ENCODE measurements at regions not wholly inside any gene's neighbourhood (a gene's known extent, or its start where the extent isn't known, plus 50 kb on each side); places are given as distances from the start of the nearest gene placed in this dataset.
"Not testable (repeated sequence)": the region's sequence is repeated elsewhere in the genome, so short reads cannot be mapped to it uniquely, and the experiment has no call there.

GRCh38 chr3:35296533-35296932 lies 342.8 kb upstream of the ARPP21 start:
- POLR2A ChIA-PET (ENCODE audit: unreplicated experiment): no interaction called here
- H3K9me2 ChIP-seq (ENCODE audit: insufficient read depth): no peaks in the 10 kb centered on the region
- no peak overlapping the region for H3K4me2 ChIP-seq
- CTCF ChIA-PET: no interaction called here
- TF ChIP-seq, protein P1, sequence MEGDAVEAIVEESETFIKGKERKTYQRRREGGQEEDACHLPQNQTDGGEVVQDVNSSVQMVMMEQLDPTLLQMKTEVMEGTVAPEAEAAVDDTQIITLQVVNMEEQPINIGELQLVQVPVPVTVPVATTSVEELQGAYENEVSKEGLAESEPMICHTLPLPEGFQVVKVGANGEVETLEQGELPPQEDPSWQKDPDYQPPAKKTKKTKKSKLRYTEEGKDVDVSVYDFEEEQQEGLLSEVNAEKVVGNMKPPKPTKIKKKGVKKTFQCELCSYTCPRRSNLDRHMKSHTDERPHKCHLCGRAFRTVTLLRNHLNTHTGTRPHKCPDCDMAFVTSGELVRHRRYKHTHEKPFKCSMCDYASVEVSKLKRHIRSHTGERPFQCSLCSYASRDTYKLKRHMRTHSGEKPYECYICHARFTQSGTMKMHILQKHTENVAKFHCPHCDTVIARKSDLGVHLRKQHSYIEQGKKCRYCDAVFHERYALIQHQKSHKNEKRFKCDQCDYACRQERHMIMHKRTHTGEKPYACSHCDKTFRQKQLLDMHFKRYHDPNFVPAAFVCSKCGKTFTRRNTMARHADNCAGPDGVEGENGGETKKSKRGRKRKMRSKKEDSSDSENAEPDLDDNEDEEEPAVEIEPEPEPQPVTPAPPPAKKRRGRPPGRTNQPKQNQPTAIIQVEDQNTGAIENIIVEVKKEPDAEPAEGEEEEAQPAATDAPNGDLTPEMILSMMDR (conservative IDR thresholded peaks at IDR 0.05): no peak
- no peak for TF ChIP-seq EZH2 (IDR thresholded peaks at IDR 0.05; ENCODE audit: low read depth)
- no peak overlapping the region for H3K4me3 ChIP-seq
- no peaks in the 10 kb centered on the region for H3K79me2 ChIP-seq (ENCODE audit: low read depth)
- H3K36me3 ChIP-seq (ENCODE audit: low read depth): no peaks in the 10 kb centered on the region
- no peak overlapping the region for H2AFZ ChIP-seq
- H3K4me1 ChIP-seq (replicated peaks; ENCODE audit: insufficient read depth): no peaks in the 10 kb centered on the region
- no TSS peak for BruUV-seq (replicated peaks)
- no peaks in the 10 kb centered on the region for H3K27me3 ChIP-seq (ENCODE audit: insufficient read depth, low read depth)
- no peak overlapping the region for H3K27ac ChIP-seq
- H4K20me1 ChIP-seq (ENCODE audit: insufficient read depth): no peaks in the 10 kb centered on the region
- intact Hi-C loops (cut with micrococcal nuclease; ENCODE audit: unreplicated experiment): no loop called here
- DNase-seq: no peak
- H3F3A ChIP-seq (ENCODE audit: insufficient read depth, low read depth): no peaks in the 10 kb centered on the region
- no peaks in the 10 kb centered on the region for H3K9me3 ChIP-seq (ENCODE audit: insufficient read depth, low read depth)

DNA sequence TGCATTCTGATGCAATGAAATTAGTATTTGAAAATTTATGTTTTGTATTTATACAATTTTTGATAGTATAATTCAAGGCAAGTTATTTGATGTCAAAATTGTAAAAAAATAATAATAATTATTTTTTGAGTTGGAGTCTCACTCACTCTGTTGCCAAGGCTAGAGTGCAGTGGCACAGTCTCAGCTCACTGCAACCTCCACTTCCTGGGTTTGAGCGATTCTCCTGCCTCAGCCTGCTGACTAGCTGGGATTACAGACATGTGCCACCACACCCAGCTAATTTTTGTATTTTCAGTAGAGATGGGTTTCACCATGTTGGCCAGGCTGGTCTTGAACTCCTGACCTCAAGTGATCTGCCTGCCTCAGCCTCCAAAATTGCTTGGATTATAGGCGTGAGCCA lies 342.4 kb upstream of the ARPP21 start:
- H3K4me3 ChIP-seq; H3K27ac ChIP-seq; H4K20me1 ChIP-seq (ENCODE audit: insufficient read depth); H3K9me3 ChIP-seq (ENCODE audit: insufficient read depth, low read depth); H3K4me2 ChIP-seq; BruUV-seq (replicated peaks); H3F3A ChIP-seq (ENCODE audit: insufficient read depth, low read depth); CTCF ChIA-PET; intact Hi-C loops (cut with micrococcal nuclease; ENCODE audit: unreplicated experiment); H3K4me1 ChIP-seq (replicated peaks; ENCODE audit: insufficient read depth); H2AFZ ChIP-seq; POLR2A ChIA-PET (ENCODE audit: unreplicated experiment); DNase-seq; H3K27me3 ChIP-seq (ENCODE audit: insufficient read depth, low read depth); H3K79me2 ChIP-seq (ENCODE audit: low read depth); H3K36me3 ChIP-seq (ENCODE audit: low read depth); H3K9me2 ChIP-seq (ENCODE audit: insufficient read depth): not testable (repeated sequence)

DNA sequence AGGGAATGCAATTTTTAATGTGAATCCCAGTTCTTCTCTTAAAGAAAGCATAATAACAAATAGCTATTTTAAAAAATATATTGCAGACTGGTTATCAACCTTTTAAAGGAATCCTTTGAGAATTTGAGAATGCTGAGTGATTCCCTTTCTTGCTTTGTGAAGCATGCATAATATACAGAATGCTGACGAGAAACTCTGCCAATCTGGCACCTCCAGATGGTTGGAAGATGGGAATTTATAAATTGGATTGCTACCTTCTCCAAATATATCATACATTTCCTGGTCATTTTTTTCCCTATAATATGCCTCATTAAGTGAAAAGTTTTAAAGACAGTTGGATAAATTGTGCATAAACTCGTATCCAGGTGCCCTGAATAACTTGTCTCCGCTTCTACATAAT lies 333.9 kb upstream of the ARPP21 start:
- DNase-seq: no peak
- no peaks in the 10 kb centered on the region for H3K9me2 ChIP-seq (ENCODE audit: insufficient read depth)
- TF ChIP-seq, protein P1 (conservative IDR thresholded peaks at IDR 0.05): no peak
- TF ChIP-seq EZH2 (IDR thresholded peaks at IDR 0.05; ENCODE audit: low read depth): no peak
- no peak overlapping the region for H3K27ac ChIP-seq
- no peaks in the 10 kb centered on the region for H3K27me3 ChIP-seq (ENCODE audit: insufficient read depth, low read depth)
- no peaks in the 10 kb centered on the region for H4K20me1 ChIP-seq (ENCODE audit: insufficient read depth)
- H3K9me3 ChIP-seq (ENCODE audit: insufficient read depth, low read depth): no peaks in the 10 kb centered on the region
- no peaks in the 10 kb centered on the region for H3K79me2 ChIP-seq (ENCODE audit: low read depth)
- no peaks in the 10 kb centered on the region for H3K36me3 ChIP-seq (ENCODE audit: low read depth)
- no peak overlapping the region for H3K4me2 ChIP-seq
- CTCF ChIA-PET: no interaction called here
- BruUV-seq (replicated peaks): no TSS peak
- H3K4me3 ChIP-seq: no peak overlapping the region
- H3F3A ChIP-seq (ENCODE audit: insufficient read depth, low read depth): no peaks in the 10 kb centered on the region
- POLR2A ChIA-PET (ENCODE audit: unreplicated experiment): no interaction called here
- H3K4me1 ChIP-seq (replicated peaks; ENCODE audit: insufficient read depth): no peaks in the 10 kb centered on the region
- intact Hi-C loops (cut with micrococcal nuclease; ENCODE audit: unreplicated experiment): no loop called here
- no peak overlapping the region for H2AFZ ChIP-seq

DNA sequence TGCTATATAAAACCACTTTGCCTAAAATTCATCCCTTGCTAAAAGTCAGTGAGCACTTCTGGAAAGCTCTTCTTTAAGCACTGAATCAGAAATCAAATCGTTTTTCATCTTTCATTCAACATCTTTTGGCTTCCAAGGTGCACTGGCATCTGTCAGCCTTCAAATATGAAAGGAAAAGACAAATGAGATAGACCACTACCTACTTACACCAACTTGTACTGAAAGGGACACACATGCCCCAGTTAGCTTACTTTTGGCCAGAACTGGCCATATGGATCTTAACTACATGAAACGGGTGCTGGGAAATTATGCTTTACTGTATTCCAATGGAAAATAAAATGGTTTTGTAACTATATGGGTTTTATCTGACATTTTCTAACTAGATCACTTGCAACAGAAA lies 332.0 kb upstream of the ARPP21 start:
- TF ChIP-seq EZH2 (IDR thresholded peaks at IDR 0.05; ENCODE audit: low read depth): no peak
- TF ChIP-seq, protein P1 (conservative IDR thresholded peaks at IDR 0.05): no peak
- Histone ChIP-seq H3K4me2 (no peak overlapping the region), H3F3A (ENCODE audit: insufficient read depth, low read depth) (no peaks in the 10 kb centered on the region), H3K79me2 (ENCODE audit: low read depth) (no peaks in the 10 kb centered on the region), H3K36me3 (ENCODE audit: low read depth) (no peaks in the 10 kb centered on the region), H3K9me2 (ENCODE audit: insufficient read depth) (no peaks in the 10 kb centered on the region), H3K9me3 (ENCODE audit: insufficient read depth, low read depth) (no peaks in the 10 kb centered on the region), H3K4me1 (replicated peaks; ENCODE audit: insufficient read depth) (no peaks in the 10 kb centered on the region), H3K27ac (no peak overlapping the region), H3K4me3 (no peak overlapping the region), H4K20me1 (ENCODE audit: insufficient read depth) (no peaks in the 10 kb centered on the region), H3K27me3 (ENCODE audit: insufficient read depth, low read depth) (no peaks in the 10 kb centered on the region), H2AFZ (no peak overlapping the region)
- no TSS peak for BruUV-seq (replicated peaks)
- ChIA-PET CTCF (no interaction called here), POLR2A (ENCODE audit: unreplicated experiment) (no interaction called here)
- intact Hi-C loops (cut with micrococcal nuclease; ENCODE audit: unreplicated experiment): no loop called here
- no peak for DNase-seq

DNA sequence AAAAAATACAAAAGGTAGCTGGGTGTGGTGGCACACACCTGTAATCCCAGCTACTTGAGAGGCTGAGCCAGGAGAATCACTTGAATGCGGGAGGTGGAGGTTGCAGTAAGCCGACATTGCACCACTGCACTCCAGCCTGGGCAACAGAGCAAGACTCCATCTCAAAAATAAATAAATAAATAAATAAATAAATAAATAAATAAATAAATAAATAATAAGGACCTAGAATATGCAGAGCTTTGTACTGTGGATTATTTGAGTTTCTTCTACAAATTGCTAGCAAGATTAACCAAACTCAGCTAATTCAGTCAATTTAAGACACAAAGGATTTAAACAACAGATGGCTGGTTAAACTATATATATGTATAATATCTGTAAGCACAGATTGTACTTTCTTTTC lies 322.5 kb upstream of the ARPP21 start:
- H3K9me2 ChIP-seq (ENCODE audit: insufficient read depth); H3K36me3 ChIP-seq (ENCODE audit: low read depth); H3K79me2 ChIP-seq (ENCODE audit: low read depth); H2AFZ ChIP-seq; H4K20me1 ChIP-seq (ENCODE audit: insufficient read depth); intact Hi-C loops (cut with micrococcal nuclease; ENCODE audit: unreplicated experiment); H3K4me3 ChIP-seq; H3K4me1 ChIP-seq (replicated peaks; ENCODE audit: insufficient read depth); H3K4me2 ChIP-seq; BruUV-seq (replicated peaks); CTCF ChIA-PET; H3K27ac ChIP-seq; H3K27me3 ChIP-seq (ENCODE audit: insufficient read depth, low read depth); H3K9me3 ChIP-seq (ENCODE audit: insufficient read depth, low read depth); H3F3A ChIP-seq (ENCODE audit: insufficient read depth, low read depth); DNase-seq; POLR2A ChIA-PET (ENCODE audit: unreplicated experiment): not testable (repeated sequence)
